ENCODE measurements at regions not wholly inside any gene's neighbourhood (a gene's known extent, or its start where the extent isn't known, plus 50 kb on each side); places are given as distances from the start of the nearest gene placed in this dataset.

DNA sequence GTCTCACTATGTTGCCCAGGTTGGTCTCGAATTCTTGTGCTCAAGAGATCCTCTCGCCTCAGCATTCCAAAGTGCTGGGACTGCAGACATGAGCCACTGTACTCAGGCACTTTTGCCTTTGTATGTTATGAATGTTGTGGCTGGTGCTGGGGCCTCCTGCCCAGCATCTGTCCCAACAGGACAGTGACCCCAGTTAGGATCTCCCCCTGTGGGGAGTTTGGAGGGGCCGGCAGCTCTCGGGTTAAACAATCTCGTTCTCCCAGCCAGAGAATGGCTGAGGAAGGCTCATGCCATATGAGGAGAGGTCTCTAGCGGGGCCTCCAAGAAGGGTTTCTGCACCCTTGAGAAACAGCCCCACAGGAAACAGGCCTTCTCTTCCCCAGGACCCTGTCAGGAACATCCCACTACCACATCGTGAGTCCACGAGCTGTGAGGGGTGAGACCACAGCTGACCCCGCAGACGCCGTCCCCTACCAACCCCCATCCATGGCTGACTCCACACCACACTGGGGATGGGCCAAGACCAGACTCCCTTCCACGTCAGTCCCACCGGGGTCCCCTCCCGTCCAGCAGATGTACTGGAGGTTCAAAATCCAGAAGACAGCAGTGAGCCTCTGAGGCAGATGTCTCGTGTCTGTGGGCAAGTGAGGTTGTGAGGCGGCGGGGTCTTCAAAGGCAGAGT lies 54.1 kb downstream of the SHANK2 start:
- H3K4me3 ChIP-seq (ENCODE audit: low read depth, low read length), result no peak overlapping the region
- no peak for DNase-seq (ENCODE audit: low read depth)
- no peak for TF ChIP-seq CTCF (IDR thresholded peaks at IDR 0.05; ENCODE audit: low read depth, low read length, missing control alignments)
- in situ Hi-C loops (cut with HindIII; ENCODE audit: low sequenced_read_pairs), result loop anchor here (5.0 kb wide), 1 partner anchor 54 kb away; the partner anchor contains the start of gene SHANK2

DNA sequence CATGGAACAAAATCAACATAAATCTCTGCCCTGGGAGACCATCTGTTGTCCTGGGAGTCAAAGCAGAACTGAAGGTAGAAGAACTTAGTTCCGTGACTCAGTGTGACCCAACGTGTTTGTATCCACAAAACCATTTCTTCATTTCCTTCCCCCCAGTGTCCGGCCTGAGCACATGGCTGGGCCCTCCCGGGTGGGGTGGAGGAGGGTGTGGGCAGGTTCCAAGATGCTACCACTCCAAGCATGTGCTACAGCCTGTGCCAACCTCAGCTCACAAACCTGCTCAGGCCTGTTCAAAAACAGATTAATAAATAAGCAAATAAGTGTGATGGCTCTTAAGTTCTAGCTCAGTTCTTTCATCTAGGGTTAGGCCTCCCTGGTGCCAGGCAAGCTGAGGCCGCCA lies 55.3 kb downstream of the SHANK2 start:
- in situ Hi-C loops (cut with HindIII; ENCODE audit: low sequenced_read_pairs), result loop anchor here (5.0 kb wide), 1 partner anchor 55 kb away; the partner anchor contains the start of gene SHANK2
- TF ChIP-seq CTCF (IDR thresholded peaks at IDR 0.05; ENCODE audit: low read depth, low read length, missing control alignments), result no peak
- no peak overlapping the region for H3K4me3 ChIP-seq (ENCODE audit: low read depth, low read length)
- DNase-seq (ENCODE audit: low read depth), result no peak

GRCh38 chr11:71194710-71195109 lies 57.7 kb downstream of the SHANK2 start:
- no peak for TF ChIP-seq CTCF (IDR thresholded peaks at IDR 0.05; ENCODE audit: low read depth, low read length, missing control alignments)
- no peak overlapping the region for H3K4me3 ChIP-seq (ENCODE audit: low read depth, low read length)
- in situ Hi-C loops (cut with HindIII; ENCODE audit: low sequenced_read_pairs), result loop anchor here (5.0 kb wide), 1 partner anchor 58 kb away; the partner anchor contains the start of gene SHANK2
- no peak for DNase-seq (ENCODE audit: low read depth)

DNA sequence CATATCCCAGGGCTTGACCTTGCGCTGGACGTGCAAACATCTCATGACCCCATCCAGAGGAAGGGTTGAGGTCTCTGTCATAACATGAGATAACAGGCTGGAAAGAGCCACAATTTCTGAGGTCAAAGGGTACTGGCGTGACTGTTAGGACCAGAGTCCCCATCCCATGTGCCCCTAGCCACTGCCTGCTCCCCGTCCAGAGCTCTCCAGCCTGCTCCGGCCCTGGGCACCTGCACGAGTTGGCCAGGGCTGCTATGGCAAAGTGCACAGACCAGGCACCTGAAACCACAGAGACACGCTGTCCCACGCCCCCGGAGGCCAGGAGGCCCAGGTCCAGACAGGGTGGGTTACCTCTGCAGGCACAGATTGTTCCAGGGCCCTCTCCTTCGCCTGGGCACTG lies 58.9 kb downstream of the SHANK2 start:
- DNase-seq (ENCODE audit: low read depth), result no peak
- no peak overlapping the region for H3K4me3 ChIP-seq (ENCODE audit: low read depth, low read length)
- in situ Hi-C loops (cut with HindIII; ENCODE audit: low sequenced_read_pairs), result no loop called here
- no peak for TF ChIP-seq CTCF (IDR thresholded peaks at IDR 0.05; ENCODE audit: low read depth, low read length, missing control alignments)

GRCh38 chr11:71192629-71193028 lies 59.7 kb downstream of the SHANK2 start:
- TF ChIP-seq CTCF (IDR thresholded peaks at IDR 0.05; ENCODE audit: low read depth, low read length, missing control alignments), result no peak
- in situ Hi-C loops (cut with HindIII; ENCODE audit: low sequenced_read_pairs), result no loop called here
- no peak for DNase-seq (ENCODE audit: low read depth)

DNA sequence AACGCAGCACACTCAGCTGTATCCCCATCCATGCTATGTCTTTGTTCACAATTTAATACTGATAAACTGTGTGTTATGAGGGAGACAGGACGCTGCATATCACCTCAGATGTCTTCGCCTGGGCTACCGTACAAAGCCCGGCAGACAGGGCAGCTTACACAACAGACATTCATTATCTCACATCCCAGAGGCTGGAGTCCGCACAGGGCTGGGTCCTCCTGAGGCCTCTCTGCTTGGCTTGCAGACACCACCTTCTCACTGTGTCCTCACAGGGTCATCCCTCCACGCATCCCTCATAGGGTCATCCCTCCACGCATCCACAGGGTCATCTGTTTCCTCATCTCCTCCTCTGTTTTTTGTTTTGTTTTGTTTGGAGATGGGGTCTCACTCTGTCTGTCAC lies 61.2 kb downstream of the SHANK2 start:
- no peak for DNase-seq (ENCODE audit: low read depth)
- in situ Hi-C loops (cut with HindIII; ENCODE audit: low sequenced_read_pairs), result no loop called here
- no peak for TF ChIP-seq CTCF (IDR thresholded peaks at IDR 0.05; ENCODE audit: low read depth, low read length, missing control alignments)
- H3K4me3 ChIP-seq (ENCODE audit: low read depth, low read length), result no peak overlapping the region

More at GRCh38 chr11:71192629-71193028, 59.7 kb downstream of the SHANK2 start:
- H3K4me3 ChIP-seq (ENCODE audit: low read depth, low read length), result no peak overlapping the region
